Loucy (cell line): ENCODE measurements at regions not wholly inside any gene's neighbourhood (a gene's known extent, or its start where the extent isn't known, plus 50 kb on each side); places are given as distances from the start of the nearest gene placed in this dataset.

Experiments
- CTCF ChIP-seq: fragments of 200-600 bp; sonication (generic); conservative IDR thresholded peaks from 2 replicates; pipeline ENCODE4 v1.5.1; 2014; ENCODE audit warnings: mild to moderate bottlenecking, antibody characterized with exemption, low read length
- EZH2phosphoT487 ChIP-seq: fragments of 200-600 bp; IDR thresholded peaks from 2 replicates; pipeline ENCODE4 v1.6.1; 2018; ENCODE audit warnings: antibody characterized with exemption, mild to moderate bottlenecking, moderate library complexity, borderline replicate concordance

DNA sequence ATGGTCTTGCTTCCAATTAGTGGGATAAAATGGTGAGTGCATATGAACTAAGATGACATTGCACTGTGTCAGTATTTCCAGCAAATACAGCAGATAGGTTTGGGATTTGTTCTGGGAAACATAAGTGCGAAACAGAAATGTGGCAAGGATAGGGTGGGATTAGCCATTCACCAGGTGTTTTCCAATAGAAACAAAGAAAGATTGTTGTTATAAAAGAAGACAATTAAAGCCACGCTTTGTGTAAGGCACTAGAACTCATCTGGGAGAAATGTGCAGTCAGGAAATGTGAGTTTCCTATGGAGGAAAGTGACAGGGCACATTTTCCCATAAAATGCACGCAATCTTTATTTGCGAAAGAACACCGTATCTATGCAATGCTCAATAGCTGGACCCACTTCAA, 1547.8 kb downstream of the EFNB2 start:
- TF ChIP-seq CTCF (no peak), EZH2phosphoT487 (no peak)
